Mucosa of rectum (tissue), 2 donors: ENCODE measurements at regions not wholly inside any gene's neighbourhood (a gene's known extent, or its start where the extent isn't known, plus 50 kb on each side); places are given as distances from the start of the nearest gene placed in this dataset.
"Not testable (repeated sequence)": the region's sequence is repeated elsewhere in the genome, so short reads cannot be mapped to it uniquely, and the experiment has no call there.

Source experiments
- H3K27ac ChIP-seq, 2 donors: one replicate each; pipeline ENCODE4 v1.7.0; 2013; ENCODE audit warnings: inconsistent platforms in 2 of 2, low read depth in 2 of 2, low read length in 2 of 2
- H3K27me3 ChIP-seq, 2 donors: one replicate each; pipeline ENCODE4 v1.7.0; 2013; ENCODE audit warnings: low read length in 2 of 2; ENCODE audit not compliant: control insufficient read depth in 2 of 2, insufficient read depth in 2 of 2
- H3K36me3 ChIP-seq, 2 donors: one replicate each; pipeline ENCODE4 v1.7.0; 2013; ENCODE audit warnings: low read length in 2 of 2; ENCODE audit not compliant: control insufficient read depth in 2 of 2, insufficient read depth in 2 of 2
- H3K4me1 ChIP-seq, 2 donors: one replicate each; pipeline ENCODE4 v1.7.0; 2013; ENCODE audit warnings: low read length in 2 of 2, mild to moderate bottlenecking in 1 of 2; ENCODE audit not compliant: control insufficient read depth in 2 of 2, insufficient read depth in 2 of 2
- H3K4me3 ChIP-seq, 2 donors: one replicate each; pipeline ENCODE4 v1.7.0; 2013; ENCODE audit warnings: low read length in 2 of 2
- H3K9ac ChIP-seq, 2 donors: one replicate each; pipeline ENCODE4 v1.7.0; 2013; ENCODE audit warnings: low read length in 2 of 2, low read depth in 1 of 2, mild to moderate bottlenecking in 1 of 2
- H3K9me3 ChIP-seq, 2 donors: one replicate each; pipeline ENCODE4 v1.7.0; 2013; ENCODE audit warnings: low read length in 2 of 2; ENCODE audit not compliant: control insufficient read depth in 2 of 2
- donor health status: healthy.
- donor health status: Normal muscosa, but diverticular disease.

GRCh38 chr2:83386549-83386948 lies 1072.5 kb downstream of the SUCLG1 start:
- Histone ChIP-seq H3K9ac (no peak overlapping the region), H3K27ac (no peak overlapping the region), H3K36me3 (no peaks in the 10 kb centered on the region), H3K4me3 (no peak overlapping the region), H3K9me3 (peaks cover 0 to 2% of the 10 kb centered on the region in 2 donors), H3K4me1 (no peaks in the 10 kb centered on the region), H3K27me3 (no peaks in the 10 kb centered on the region)

GRCh38 chr2:83378921-83379320 lies 1080.2 kb downstream of the SUCLG1 start:
- Histone ChIP-seq H3K9me3 (no peaks in the 10 kb centered on the region), H3K4me1 (no peaks in the 10 kb centered on the region), H3K9ac (no peak overlapping the region), H3K4me3 (no peak overlapping the region), H3K36me3 (no peaks in the 10 kb centered on the region), H3K27ac (no peak overlapping the region), H3K27me3 (no peaks in the 10 kb centered on the region)

DNA sequence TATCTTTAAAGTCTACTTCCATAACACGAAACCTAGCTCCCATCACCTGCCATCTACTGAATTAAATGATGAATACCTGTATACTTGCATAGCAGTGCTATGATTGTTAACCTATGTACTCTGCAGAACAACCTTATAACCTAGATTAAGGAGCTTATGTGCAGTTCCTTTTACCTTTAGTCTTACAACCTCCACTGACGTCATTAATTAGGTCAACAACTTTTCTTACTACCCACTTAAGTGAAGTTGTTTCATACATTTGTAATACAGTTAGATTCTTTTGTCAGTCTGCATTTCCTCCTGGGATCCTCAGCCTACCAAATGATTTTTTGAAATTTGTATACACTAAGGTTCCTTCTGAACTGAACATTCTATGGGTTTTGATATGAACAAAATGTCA lies 1082.3 kb downstream of the SUCLG1 start:
- no peak overlapping the region for H3K4me3 ChIP-seq

DNA sequence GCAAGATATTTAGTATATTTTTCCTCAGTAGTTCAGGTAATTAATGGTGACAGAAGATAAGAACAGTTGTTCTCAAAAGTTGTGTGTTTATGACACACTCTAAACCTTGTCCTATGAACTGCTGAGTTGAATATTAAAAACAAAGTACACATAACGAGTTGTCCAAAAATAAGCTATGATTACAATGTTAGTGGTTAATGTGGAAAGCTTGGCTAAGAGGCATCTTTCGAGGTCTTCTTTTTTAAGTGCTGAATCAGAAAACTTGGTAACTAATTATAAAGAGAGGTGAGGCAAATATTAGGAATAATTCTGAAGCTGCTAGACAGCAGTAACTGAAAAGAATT lies 1088.7 kb downstream of the SUCLG1 start:
- Histone ChIP-seq H3K9me3 (no peaks in the 10 kb centered on the region), H3K36me3 (no peaks in the 10 kb centered on the region), H3K9ac (no peak overlapping the region), H3K4me1 (no peaks in the 10 kb centered on the region), H3K27ac (no peak overlapping the region), H3K27me3 (no peaks in the 10 kb centered on the region), H3K4me3 (no peak overlapping the region)

More for the DNA sequence above, 1082.3 kb downstream of the SUCLG1 start:
- no peaks in the 10 kb centered on the region for H3K9me3 ChIP-seq
- no peak overlapping the region for H3K27ac ChIP-seq
- H3K36me3 ChIP-seq = no peaks in the 10 kb centered on the region
- H3K4me1 ChIP-seq = no peaks in the 10 kb centered on the region
- no peaks in the 10 kb centered on the region for H3K27me3 ChIP-seq
- H3K9ac ChIP-seq = no peak overlapping the region

DNA sequence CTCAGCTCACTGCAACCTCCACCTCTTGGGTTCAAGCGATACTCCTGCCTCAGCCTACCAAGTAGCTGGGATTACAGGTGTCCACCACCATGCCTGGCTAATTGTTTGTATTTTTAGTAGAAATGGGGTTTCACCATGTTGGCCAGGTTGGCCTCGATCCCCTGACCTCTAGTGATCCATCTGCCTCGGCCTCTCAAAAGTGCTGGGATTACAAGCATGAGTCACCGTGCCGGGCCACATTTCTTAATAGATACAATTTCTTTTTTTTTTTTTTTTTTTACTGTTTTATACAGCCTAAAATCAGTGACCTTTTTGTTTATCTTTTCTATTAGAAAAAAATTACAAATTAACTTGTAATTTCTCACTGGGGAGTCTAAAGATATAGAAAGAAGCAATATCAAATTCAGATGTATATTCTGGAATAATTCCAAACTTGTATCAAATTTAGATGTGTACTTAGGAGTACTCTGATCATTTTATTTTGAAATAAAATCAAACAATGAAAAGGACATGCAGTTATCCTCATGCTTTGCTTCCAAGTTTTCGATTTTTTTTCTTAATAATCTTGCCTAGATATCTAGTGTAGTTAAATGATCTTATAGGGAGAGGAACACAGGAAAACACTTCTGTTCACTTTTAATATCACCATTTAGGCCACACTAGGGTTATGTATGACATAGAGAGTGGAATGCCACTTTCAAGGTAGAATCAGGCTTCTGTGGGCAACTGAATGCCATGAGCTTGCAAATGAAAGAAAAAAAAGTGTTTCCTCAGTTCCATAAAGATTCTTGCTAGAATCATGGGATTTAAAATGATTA lies 1089.3 kb downstream of the SUCLG1 start:
- no peaks in the 10 kb centered on the region for H3K27me3 ChIP-seq
- H3K9ac ChIP-seq = no peak overlapping the region
- no peaks in the 10 kb centered on the region for H3K9me3 ChIP-seq
- H3K4me1 ChIP-seq = no peaks in the 10 kb centered on the region
- no peak overlapping the region for H3K27ac ChIP-seq
- no peaks in the 10 kb centered on the region for H3K36me3 ChIP-seq
- no peak overlapping the region for H3K4me3 ChIP-seq

- Histone ChIP-seq H3K27ac (no peak overlapping the region), H3K27me3 (no peaks in the 10 kb centered on the region), H3K9me3 (no peaks in the 10 kb centered on the region), H3K4me1 (no peaks in the 10 kb centered on the region), H3K9ac (no peak overlapping the region), H3K36me3 (no peaks in the 10 kb centered on the region), H3K4me3 (no peak overlapping the region)
Measured at GRCh38 chr2:83368916-83369315, 1090.2 kb downstream of the SUCLG1 start.

GRCh38 chr2:83368461-83368860 lies 1090.6 kb downstream of the SUCLG1 start:
- no peaks in the 10 kb centered on the region for H3K9me3 ChIP-seq

DNA sequence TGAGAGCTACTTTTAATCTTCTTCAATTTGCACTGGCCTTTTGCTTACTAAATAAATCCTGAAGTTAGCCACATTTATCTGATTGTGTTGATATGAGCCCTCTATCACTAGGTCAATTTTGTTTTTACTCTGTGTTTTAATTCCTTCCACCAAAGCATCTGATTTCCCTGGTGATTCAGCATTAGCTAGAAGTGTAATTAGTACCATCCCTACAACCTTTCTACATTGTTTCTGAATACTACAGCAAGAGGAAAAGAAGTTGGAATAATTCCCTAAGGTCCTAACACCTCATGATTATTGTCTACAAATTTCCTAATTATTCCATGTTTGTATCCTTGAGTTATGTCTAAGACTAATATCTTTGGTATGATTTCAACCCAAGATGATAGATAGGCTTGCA lies 1093.6 kb downstream of the SUCLG1 start:
- Histone ChIP-seq H3K4me1 (no peaks in the 10 kb centered on the region), H3K9me3 (no peaks in the 10 kb centered on the region), H3K36me3 (no peaks in the 10 kb centered on the region), H3K9ac (no peak overlapping the region), H3K27me3 (no peaks in the 10 kb centered on the region), H3K27ac (no peak overlapping the region), H3K4me3 (no peak overlapping the region)

More at GRCh38 chr2:83368461-83368860, 1090.6 kb downstream of the SUCLG1 start:
- Histone ChIP-seq H3K4me3 (no peak overlapping the region), H3K9ac (no peak overlapping the region), H3K4me1 (no peaks in the 10 kb centered on the region), H3K27ac (no peak overlapping the region), H3K36me3 (no peaks in the 10 kb centered on the region), H3K27me3 (no peaks in the 10 kb centered on the region)

- Histone ChIP-seq H3K4me1 (no peaks in the 10 kb centered on the region), H3K27me3 (no peaks in the 10 kb centered on the region)
Measured at GRCh38 chr2:83364264-83364663, 1094.8 kb downstream of the SUCLG1 start.

GRCh38 chr2:83363138-83363537 lies 1095.9 kb downstream of the SUCLG1 start:
- H3K27ac ChIP-seq = not testable (repeated sequence)

More at GRCh38 chr2:83364264-83364663, 1094.8 kb downstream of the SUCLG1 start:
- no peak overlapping the region for H3K4me3 ChIP-seq
- H3K9me3 ChIP-seq = no peaks in the 10 kb centered on the region
- H3K9ac ChIP-seq = no peak overlapping the region
- no peaks in the 10 kb centered on the region for H3K36me3 ChIP-seq
- H3K27ac ChIP-seq = no peak overlapping the region

More at GRCh38 chr2:83363138-83363537, 1095.9 kb downstream of the SUCLG1 start:
- not testable (repeated sequence) for H3K9ac ChIP-seq, H3K27me3 ChIP-seq, H3K4me3 ChIP-seq, H3K9me3 ChIP-seq, H3K4me1 ChIP-seq, H3K36me3 ChIP-seq
